Gastroesophageal sphincter (tissue), 4 donors: ENCODE measurements at regions not wholly inside any gene's neighbourhood (a gene's known extent, or its start where the extent isn't known, plus 50 kb on each side); places are given as distances from the start of the nearest gene placed in this dataset.

ENCODE experiments used
- ATAC-seq: fragments of 150-250 bp; one replicate; pipeline ENCODE4 v1.9.1; 2016; ENCODE audit warnings: mild to moderate bottlenecking, moderate library complexity
- H3K27ac ChIP-seq, 4 donors: fragments of 200-600 bp; sonication (generic) in 3 of 4; 1 replicate in 3 of 4; 2 replicates in 1 of 4; pipeline ENCODE4 v1.5.1; 2016 to 2019
- H3K27me3 ChIP-seq: fragments of 200-600 bp; sonication (generic); one replicate; pipeline ENCODE4 v1.5.1; 2019
- H3K36me3 ChIP-seq, 2 donors: fragments of 200-600 bp; sonication (generic); one replicate each; pipeline ENCODE4 v1.5.1; 2019; ENCODE audit warnings: control low read depth in 1 of 2
- H3K4me1 ChIP-seq, 3 donors: fragments of 200-600 bp; sonication (generic); 1 replicate in 2 of 3; 2 replicates in 1 of 3; pipeline ENCODE4 v1.5.1; 2016 to 2019; ENCODE audit warnings: control low read depth in 2 of 3
- H3K4me3 ChIP-seq, 2 donors: fragments of 200-600 bp; sonication (generic); one replicate each; pipeline ENCODE4 v1.5.1; 2019; ENCODE audit warnings: mild to moderate bottlenecking in 1 of 2, moderate library complexity in 1 of 2
- H3K9me3 ChIP-seq, 3 donors: fragments of 200-600 bp; sonication (generic); one replicate each; pipeline ENCODE4 v1.5.1; 2017 to 2019; ENCODE audit warnings: control low read depth in 2 of 3
- EP300 ChIP-seq: sonication (generic); formaldehyde crosslinking; IDR thresholded peaks from one replicate; pipeline ENCODE4 v1.6.1; 2017; ENCODE audit warnings: antibody characterized with exemption, mild to moderate bottlenecking
- POLR2A ChIP-seq, 2 donors: fragments of 450-650 bp; IDR thresholded peaks; one replicate each; pipeline ENCODE4 v1.6.1; 2017; ENCODE audit warnings: antibody characterized with exemption in 2 of 2, mild to moderate bottlenecking in 2 of 2, moderate library complexity in 1 of 2
- POLR2AphosphoS5 ChIP-seq: sonication (generic); formaldehyde crosslinking; IDR thresholded peaks from one replicate; pipeline ENCODE4 v1.6.1; 2017; ENCODE audit warnings: antibody characterized with exemption
- WGBS, 2 donors: methylation state at CpG; one replicate each; pipeline ENCODE4 v1.1.5; 2018; ENCODE audit warnings: low coverage in 1 of 2; 5-methylcytosine and 5-hydroxymethylcytosine counted together
- TF ChIP-seq, protein P1 (sequence below), 4 experiments: fragments of 200-600 bp in 2 of 4; fragments of 450-650 bp in 2 of 4; sonication (generic) in 1 of 4; IDR thresholded peaks; one replicate each; pipeline ENCODE4 v1.5.1; 2017 to 2019; ENCODE audit warnings: antibody characterized with exemption in 4 of 4, mild to moderate bottlenecking in 2 of 4, moderate library complexity in 2 of 4

- peaks cover 3% of the 10 kb centered on the region for H3K27me3 ChIP-seq
- H3K4me1 ChIP-seq: no peaks in the 10 kb centered on the region
- ATAC-seq: no peak
- TF ChIP-seq POLR2A (IDR thresholded peaks at IDR 0.05) (no peak), EP300 (no peak), POLR2AphosphoS5 (no peak)
- TF ChIP-seq, protein P1, sequence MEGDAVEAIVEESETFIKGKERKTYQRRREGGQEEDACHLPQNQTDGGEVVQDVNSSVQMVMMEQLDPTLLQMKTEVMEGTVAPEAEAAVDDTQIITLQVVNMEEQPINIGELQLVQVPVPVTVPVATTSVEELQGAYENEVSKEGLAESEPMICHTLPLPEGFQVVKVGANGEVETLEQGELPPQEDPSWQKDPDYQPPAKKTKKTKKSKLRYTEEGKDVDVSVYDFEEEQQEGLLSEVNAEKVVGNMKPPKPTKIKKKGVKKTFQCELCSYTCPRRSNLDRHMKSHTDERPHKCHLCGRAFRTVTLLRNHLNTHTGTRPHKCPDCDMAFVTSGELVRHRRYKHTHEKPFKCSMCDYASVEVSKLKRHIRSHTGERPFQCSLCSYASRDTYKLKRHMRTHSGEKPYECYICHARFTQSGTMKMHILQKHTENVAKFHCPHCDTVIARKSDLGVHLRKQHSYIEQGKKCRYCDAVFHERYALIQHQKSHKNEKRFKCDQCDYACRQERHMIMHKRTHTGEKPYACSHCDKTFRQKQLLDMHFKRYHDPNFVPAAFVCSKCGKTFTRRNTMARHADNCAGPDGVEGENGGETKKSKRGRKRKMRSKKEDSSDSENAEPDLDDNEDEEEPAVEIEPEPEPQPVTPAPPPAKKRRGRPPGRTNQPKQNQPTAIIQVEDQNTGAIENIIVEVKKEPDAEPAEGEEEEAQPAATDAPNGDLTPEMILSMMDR (IDR thresholded peaks at IDR 0.05): no peak
- no peak overlapping the region for H3K4me3 ChIP-seq
- no peaks in the 10 kb centered on the region for H3K9me3 ChIP-seq
- WGBS, 2 donors: 88% methylated on average over 2 of the region's 5 CpGs; no CpG with 5 or more reads in 1 of the 2 donors
- no peaks in the 10 kb centered on the region for H3K36me3 ChIP-seq
- H3K27ac ChIP-seq: no peak overlapping the region
These were observed 412.9 kb downstream of the SLC4A3 start for GRCh38 chr2:220040346-220040745.

GRCh38 chr2:220041447-220041846 lies 414.0 kb downstream of the SLC4A3 start:
- Histone ChIP-seq H3K27ac (no peak overlapping the region), H3K27me3 (peaks cover 3% of the 10 kb centered on the region), H3K4me3 (no peak overlapping the region), H3K36me3 (no peaks in the 10 kb centered on the region), H3K4me1 (no peaks in the 10 kb centered on the region), H3K9me3 (no peaks in the 10 kb centered on the region)
- TF ChIP-seq, protein P1 (IDR thresholded peaks at IDR 0.05): no peak
- TF ChIP-seq POLR2AphosphoS5 (no peak), POLR2A (IDR thresholded peaks at IDR 0.05) (no peak), EP300 (no peak)
- no peak for ATAC-seq
- WGBS, 2 donors: 0 to 50% methylated on average over 2 to 3 of the region's 9 CpGs

DNA sequence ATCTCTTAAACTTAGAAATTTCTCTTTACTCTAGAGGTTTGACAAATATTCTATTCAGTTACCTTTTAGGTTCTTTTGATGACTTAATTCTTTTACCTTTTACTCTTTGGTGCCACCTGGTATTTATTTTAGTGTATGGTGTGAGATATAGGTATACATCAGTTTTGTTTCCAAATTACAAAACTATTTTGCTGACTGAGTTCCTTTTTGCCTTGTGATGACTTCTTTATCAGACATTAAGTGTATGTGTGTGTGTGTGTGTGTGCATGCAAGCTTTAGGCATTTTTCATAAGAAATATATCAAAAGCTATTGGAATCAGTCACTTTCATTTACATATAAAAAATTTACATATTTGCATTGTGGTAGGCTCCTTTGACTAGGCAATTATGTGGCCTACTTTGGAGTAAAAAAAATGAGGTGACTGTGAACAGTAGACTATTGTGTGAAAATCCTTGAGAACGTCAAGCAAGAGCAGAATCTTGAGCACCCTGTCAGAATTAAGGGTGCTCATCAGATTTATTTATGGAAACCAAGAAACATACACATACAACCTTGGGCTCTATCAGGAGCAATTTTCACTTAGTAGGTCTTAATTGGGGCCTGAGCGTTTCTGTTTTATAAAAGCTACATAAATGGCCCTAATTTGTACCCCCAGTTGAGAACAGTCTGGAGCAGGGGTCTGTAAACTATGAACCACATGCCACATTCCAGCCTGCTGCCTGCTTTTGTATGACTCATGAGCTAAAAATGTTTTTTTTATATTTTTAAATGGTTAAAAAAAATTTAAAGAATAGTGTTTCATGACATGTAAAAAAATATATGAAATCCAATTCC lies 415.9 kb downstream of the SLC4A3 start:
- no peak for TF ChIP-seq EP300
- TF ChIP-seq POLR2A (IDR thresholded peaks at IDR 0.05): no peak
- TF ChIP-seq, protein P1 (IDR thresholded peaks at IDR 0.05): no peak
- TF ChIP-seq POLR2AphosphoS5: no peak
- H3K27ac ChIP-seq: no peak overlapping the region
- H3K36me3 ChIP-seq: no peaks in the 10 kb centered on the region
- ATAC-seq: no peak
- H3K4me1 ChIP-seq: no peaks in the 10 kb centered on the region
- 50 to 67% methylated on average over 2 of the region's 2 CpGs for WGBS, 2 donors
- H3K27me3 ChIP-seq: peaks cover 3% of the 10 kb centered on the region
- no peak overlapping the region for H3K4me3 ChIP-seq
- H3K9me3 ChIP-seq: no peaks in the 10 kb centered on the region

DNA sequence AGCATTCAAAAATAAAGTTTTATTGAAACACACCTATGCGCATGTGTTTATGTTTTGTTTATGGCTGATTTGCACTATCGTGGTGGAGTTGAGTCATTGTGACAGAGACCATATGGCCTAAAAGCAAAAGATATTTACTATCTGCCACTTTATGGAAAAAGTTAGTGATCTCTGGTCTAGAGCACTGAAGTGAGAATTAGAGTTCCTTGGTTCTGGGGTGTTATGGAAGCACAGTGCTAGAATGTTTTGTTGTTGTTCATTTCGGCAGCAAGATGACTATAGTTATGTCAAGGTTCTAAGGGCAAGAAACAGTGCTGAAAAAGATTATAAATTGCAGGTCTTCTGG lies 416.5 kb downstream of the SLC4A3 start:
- Histone ChIP-seq H3K27ac (no peak overlapping the region), H3K9me3 (no peaks in the 10 kb centered on the region), H3K4me3 (no peak overlapping the region), H3K36me3 (no peaks in the 10 kb centered on the region), H3K4me1 (no peaks in the 10 kb centered on the region), H3K27me3 (peaks cover 3% of the 10 kb centered on the region)
- 65 to 74% methylated on average over 3 of the region's 3 CpGs for WGBS, 2 donors
- TF ChIP-seq POLR2AphosphoS5 (no peak), EP300 (no peak), POLR2A (IDR thresholded peaks at IDR 0.05) (no peak)
- TF ChIP-seq, protein P1 (IDR thresholded peaks at IDR 0.05): no peak
- no peak for ATAC-seq

DNA sequence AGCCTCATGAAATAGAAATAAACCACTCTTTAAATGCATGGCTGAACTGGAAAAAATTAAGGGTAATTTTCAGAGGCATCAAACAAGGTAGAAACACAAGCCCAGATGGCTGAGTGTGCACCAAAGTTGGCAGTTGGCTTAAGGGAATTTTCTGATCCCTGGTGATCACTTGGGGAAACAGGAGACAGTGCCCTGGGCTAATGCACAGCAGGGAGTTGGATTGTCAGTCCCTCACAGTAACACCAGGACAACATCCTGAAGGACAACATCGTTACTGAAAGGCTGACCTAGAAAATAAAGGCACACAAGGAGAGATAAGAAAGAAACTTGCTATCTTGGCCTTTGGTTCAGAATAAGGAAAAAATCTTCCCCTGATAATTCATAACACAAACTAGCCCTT lies 417.0 kb downstream of the SLC4A3 start:
- H3K4me1 ChIP-seq: no peaks in the 10 kb centered on the region
- no peak overlapping the region for H3K4me3 ChIP-seq
- no peak for ATAC-seq
- peaks cover 3% of the 10 kb centered on the region for H3K27me3 ChIP-seq
- H3K36me3 ChIP-seq: no peaks in the 10 kb centered on the region
- no peak for TF ChIP-seq POLR2AphosphoS5
- TF ChIP-seq POLR2A (IDR thresholded peaks at IDR 0.05): no peak
- no peak for TF ChIP-seq EP300
- TF ChIP-seq, protein P1 (IDR thresholded peaks at IDR 0.05): no peak
- 8 to 50% methylated on average over 1 of the region's 1 CpG for WGBS, 2 donors
- no peaks in the 10 kb centered on the region for H3K9me3 ChIP-seq
- no peak overlapping the region for H3K27ac ChIP-seq
